ENCODE measurements at regions not wholly inside any gene's neighbourhood (a gene's known extent, or its start where the extent isn't known, plus 50 kb on each side); places are given as distances from the start of the nearest gene placed in this dataset.

GRCh38 chr14:101460521-101460920, 100.8 kb upstream of the DIO3 start (continued):
- no peak for TF ChIP-seq CTCF (conservative IDR thresholded peaks at IDR 0.05; ENCODE audit: low read depth in 2 of 2)
- TF ChIP-seq ZNF462 (CRISPR knock-in tag; IDR thresholded peaks at IDR 0.05), result no peak

- DNase-seq (ENCODE audit: low spot score) (no peak), ATAC-seq (no peak)
- H3K27ac ChIP-seq (ENCODE audit: low read depth), result no peak overlapping the region
- Mint-ChIP-seq H3K4me1 (peaks cover 3% of the 10 kb centered on the region; the same call in 2 of the 3 replicates), H3K4me3 (no peak overlapping the region), H3K36me3 (ENCODE audit: low read depth) (no peaks in the 10 kb centered on the region), H3K27me3 (ENCODE audit: insufficient read depth, low read depth, poor library complexity) (peaks cover 37% of the 10 kb centered on the region), H3K9me3 (no peaks in the 10 kb centered on the region), H3K27ac (no peak overlapping the region)
- H3K36me3 ChIP-seq (ENCODE audit: insufficient read depth), result no peaks in the 10 kb centered on the region
- no peak overlapping the region for H3K4me3 ChIP-seq
- peaks cover 4% of the 10 kb centered on the region; the same call in 1 of the 2 replicates for H3K4me1 ChIP-seq (ENCODE audit: insufficient read depth)
- H3K27me3 ChIP-seq (ENCODE audit: insufficient read depth), result peaks cover 53% of the 10 kb centered on the region
- H2AFZ ChIP-seq, result no peak overlapping the region
- H4K20me1 ChIP-seq (replicated peaks; ENCODE audit: insufficient read depth), result no peaks in the 10 kb centered on the region
- no peaks in the 10 kb centered on the region for H3F3A ChIP-seq (replicated peaks; ENCODE audit: low read depth)
- H3K79me2 ChIP-seq (replicated peaks; ENCODE audit: insufficient read depth), result no peaks in the 10 kb centered on the region
- H3K9me2 ChIP-seq (ENCODE audit: insufficient read depth), result no peaks in the 10 kb centered on the region
- no peak overlapping the region for H3K4me2 ChIP-seq
- TF ChIP-seq ZNF462 (CRISPR knock-in tag; IDR thresholded peaks at IDR 0.05), result no peak
- no peak for TF ChIP-seq STAT1 (IDR thresholded peaks at IDR 0.05; ENCODE audit: unreplicated experiment)
- TF ChIP-seq CREB1 (CRISPR knock-in tag; IDR thresholded peaks at IDR 0.05; ENCODE audit: low read depth), result no peak
These were observed 100.1 kb upstream of the DIO3 start for GRCh38 chr14:101460986-101461750.
